ENCODE measurements at regions not wholly inside any gene's neighbourhood (a gene's known extent, or its start where the extent isn't known, plus 50 kb on each side); places are given as distances from the start of the nearest gene placed in this dataset.

DNA sequence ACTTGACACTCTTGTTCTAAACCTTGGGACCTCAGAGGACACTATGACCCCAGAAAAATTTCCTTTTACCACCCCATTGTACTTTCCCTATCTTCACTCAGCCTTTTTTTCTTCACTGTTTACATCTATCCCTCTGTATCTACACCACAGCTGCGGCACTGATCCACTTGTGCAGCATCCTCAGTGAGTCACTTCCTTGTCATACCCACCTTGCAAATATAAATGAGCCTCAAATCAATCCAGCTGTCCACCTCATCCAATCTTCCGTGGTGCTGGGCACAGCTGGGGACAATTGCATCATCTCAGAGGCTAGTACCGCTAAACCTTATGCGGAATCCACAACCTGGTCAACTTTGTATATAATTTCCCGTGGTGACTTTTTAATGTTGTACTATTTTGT, 710.5 kb downstream of the QKI start:
- TF ChIP-seq, protein P1, sequence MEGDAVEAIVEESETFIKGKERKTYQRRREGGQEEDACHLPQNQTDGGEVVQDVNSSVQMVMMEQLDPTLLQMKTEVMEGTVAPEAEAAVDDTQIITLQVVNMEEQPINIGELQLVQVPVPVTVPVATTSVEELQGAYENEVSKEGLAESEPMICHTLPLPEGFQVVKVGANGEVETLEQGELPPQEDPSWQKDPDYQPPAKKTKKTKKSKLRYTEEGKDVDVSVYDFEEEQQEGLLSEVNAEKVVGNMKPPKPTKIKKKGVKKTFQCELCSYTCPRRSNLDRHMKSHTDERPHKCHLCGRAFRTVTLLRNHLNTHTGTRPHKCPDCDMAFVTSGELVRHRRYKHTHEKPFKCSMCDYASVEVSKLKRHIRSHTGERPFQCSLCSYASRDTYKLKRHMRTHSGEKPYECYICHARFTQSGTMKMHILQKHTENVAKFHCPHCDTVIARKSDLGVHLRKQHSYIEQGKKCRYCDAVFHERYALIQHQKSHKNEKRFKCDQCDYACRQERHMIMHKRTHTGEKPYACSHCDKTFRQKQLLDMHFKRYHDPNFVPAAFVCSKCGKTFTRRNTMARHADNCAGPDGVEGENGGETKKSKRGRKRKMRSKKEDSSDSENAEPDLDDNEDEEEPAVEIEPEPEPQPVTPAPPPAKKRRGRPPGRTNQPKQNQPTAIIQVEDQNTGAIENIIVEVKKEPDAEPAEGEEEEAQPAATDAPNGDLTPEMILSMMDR (IDR thresholded peaks at IDR 0.05; ENCODE audit: unreplicated experiment), result no peak
- no peaks in the 10 kb centered on the region for H3K27me3 Mint-ChIP-seq (ENCODE audit: unreplicated experiment)
- no peak overlapping the region for H3K27ac Mint-ChIP-seq (ENCODE audit: unreplicated experiment)
- no peaks in the 10 kb centered on the region for H3K4me1 Mint-ChIP-seq (ENCODE audit: low read depth, unreplicated experiment)
- no peak overlapping the region for H3K4me3 Mint-ChIP-seq (ENCODE audit: low read depth, unreplicated experiment)
- no peak for DNase-seq
- H3K9me3 Mint-ChIP-seq (ENCODE audit: low read depth, unreplicated experiment), result peaks cover 6% of the 10 kb centered on the region
- CTCF ChIA-PET, result no interaction called here
- intact Hi-C loops (cut with micrococcal nuclease; ENCODE audit: unreplicated experiment), result no loop called here
- no TSS peak for BruUV-seq (replicated peaks)
- H3K36me3 Mint-ChIP-seq (ENCODE audit: insufficient read depth, unreplicated experiment), result no peaks in the 10 kb centered on the region

- peaks cover 6% of the 10 kb centered on the region for H3K9me3 Mint-ChIP-seq (ENCODE audit: low read depth, unreplicated experiment)
- H3K36me3 Mint-ChIP-seq (ENCODE audit: insufficient read depth, unreplicated experiment), result no peaks in the 10 kb centered on the region
- intact Hi-C loops (cut with micrococcal nuclease; ENCODE audit: unreplicated experiment), result no loop called here
- BruUV-seq (replicated peaks), result no TSS peak
- H3K4me1 Mint-ChIP-seq (ENCODE audit: low read depth, unreplicated experiment), result no peaks in the 10 kb centered on the region
- no peak for DNase-seq
- no peak overlapping the region for H3K4me3 Mint-ChIP-seq (ENCODE audit: low read depth, unreplicated experiment)
- CTCF ChIA-PET, result interaction anchor here (0.7 kb wide), 1 partner anchor 299 kb away, joined by 4 read pairs; no protein-coding TSS in a partner anchor
- TF ChIP-seq, protein P1 (IDR thresholded peaks at IDR 0.05; ENCODE audit: unreplicated experiment), result no peak
- no peaks in the 10 kb centered on the region for H3K27me3 Mint-ChIP-seq (ENCODE audit: unreplicated experiment)
- no peak overlapping the region for H3K27ac Mint-ChIP-seq (ENCODE audit: unreplicated experiment)
These were observed 710.0 kb downstream of the QKI start for GRCh38 chr6:164124473-164124872.

GRCh38 chr6:164122109-164122508, 707.6 kb downstream of the QKI start:
- DNase-seq, result no peak
- no peak overlapping the region for H3K27ac Mint-ChIP-seq (ENCODE audit: unreplicated experiment)
- H3K27me3 Mint-ChIP-seq (ENCODE audit: unreplicated experiment), result no peaks in the 10 kb centered on the region
- intact Hi-C loops (cut with micrococcal nuclease; ENCODE audit: unreplicated experiment), result no loop called here
- H3K36me3 Mint-ChIP-seq (ENCODE audit: insufficient read depth, unreplicated experiment), result no peaks in the 10 kb centered on the region
- no TSS peak for BruUV-seq (replicated peaks)
- no peak overlapping the region for H3K4me3 Mint-ChIP-seq (ENCODE audit: low read depth, unreplicated experiment)
- TF ChIP-seq, protein P1 (IDR thresholded peaks at IDR 0.05; ENCODE audit: unreplicated experiment), result no peak
- peaks cover 8% of the 10 kb centered on the region for H3K9me3 Mint-ChIP-seq (ENCODE audit: low read depth, unreplicated experiment)
- H3K4me1 Mint-ChIP-seq (ENCODE audit: low read depth, unreplicated experiment), result no peaks in the 10 kb centered on the region
- CTCF ChIA-PET, result no interaction called here

GRCh38 chr6:164121527-164121926, 707.0 kb downstream of the QKI start:
- DNase-seq, result no peak
- Mint-ChIP-seq H3K4me1 (ENCODE audit: low read depth, unreplicated experiment) (no peaks in the 10 kb centered on the region), H3K27me3 (ENCODE audit: unreplicated experiment) (no peaks in the 10 kb centered on the region), H3K4me3 (ENCODE audit: low read depth, unreplicated experiment) (no peak overlapping the region), H3K36me3 (ENCODE audit: insufficient read depth, unreplicated experiment) (no peaks in the 10 kb centered on the region), H3K27ac (ENCODE audit: unreplicated experiment) (no peak overlapping the region), H3K9me3 (ENCODE audit: low read depth, unreplicated experiment) (peaks cover 8% of the 10 kb centered on the region)
- CTCF ChIA-PET, result no interaction called here
- intact Hi-C loops (cut with micrococcal nuclease; ENCODE audit: unreplicated experiment), result no loop called here
- no TSS peak for BruUV-seq (replicated peaks)
- TF ChIP-seq, protein P1 (IDR thresholded peaks at IDR 0.05; ENCODE audit: unreplicated experiment), result no peak
